ENCODE measurements at regions not wholly inside any gene's neighbourhood (a gene's known extent, or its start where the extent isn't known, plus 50 kb on each side); places are given as distances from the start of the nearest gene placed in this dataset.

- no peak for TF ChIP-seq CTCF (IDR thresholded peaks at IDR 0.05)
- no peak for TF ChIP-seq POLR2A (IDR thresholded peaks at IDR 0.05)
- intact Hi-C loops (cut with DNase I) = loop anchor here (10.0 kb wide), 1 partner anchor 160 kb away; no protein-coding TSS in a partner anchor
- H3K36me3 ChIP-seq = no peaks in the 10 kb centered on the region
Observed at GRCh38 chr21:38744861-38745260, 60.9 kb upstream of the ETS2 start.

GRCh38 chr21:38747810-38748209, 57.9 kb upstream of the ETS2 start:
- H3K36me3 ChIP-seq = no peaks in the 10 kb centered on the region
- no peak overlapping the region for H3K27ac ChIP-seq
- no peaks in the 10 kb centered on the region for H3K9me3 ChIP-seq
- H3K27me3 ChIP-seq = no peaks in the 10 kb centered on the region
- 78 to 83% methylated on average over 4 of the region's 4 CpGs for WGBS, 2 donors
- intact Hi-C loops (cut with DNase I) = loop anchor here (10.0 kb wide), 1 partner anchor 157 kb away; no protein-coding TSS in a partner anchor
- TF ChIP-seq POLR2A (IDR thresholded peaks at IDR 0.05) (no peak), CTCF (IDR thresholded peaks at IDR 0.05) (no peak)
- H3K4me3 ChIP-seq = no peak overlapping the region
- DNase-seq = no peak
- peaks cover 0 to 12% (median 8%) of the 10 kb centered on the region in 3 donors for H3K4me1 ChIP-seq

More at GRCh38 chr21:38744861-38745260, 60.9 kb upstream of the ETS2 start:
- no peak for DNase-seq
- WGBS, 2 donors = 72 to 100% methylated on average over 1 to 2 of the region's 2 CpGs
- Histone ChIP-seq H3K27ac (no peak overlapping the region), H3K4me3 (no peak overlapping the region), H3K9me3 (no peaks in the 10 kb centered on the region), H3K27me3 (no peaks in the 10 kb centered on the region), H3K4me1 (no peaks in the 10 kb centered on the region)

GRCh38 chr21:38751379-38752050, 54.2 kb upstream of the ETS2 start:
- 77 to 87% methylated on average over 17 to 22 of the region's 27 CpGs for WGBS, 2 donors
- peaks cover 13 to 49% (median 38%) of the 10 kb centered on the region in 3 donors for H3K4me1 ChIP-seq
- no peaks in the 10 kb centered on the region for H3K9me3 ChIP-seq
- peak overlapping the region; percentile 72 to 88 (median 84) for H3K27ac ChIP-seq
- H3K4me3 ChIP-seq = no peak overlapping the region
- DNase-seq = no peak
- H3K36me3 ChIP-seq = no peaks in the 10 kb centered on the region
- TF ChIP-seq POLR2A (IDR thresholded peaks at IDR 0.05) (no peak), CTCF (IDR thresholded peaks at IDR 0.05) (no peak)
- intact Hi-C loops (cut with DNase I) = no loop called here
- no peaks in the 10 kb centered on the region for H3K27me3 ChIP-seq

GRCh38 chr21:38752051-38752505, 53.7 kb upstream of the ETS2 start:
- peak overlapping the region; percentile 72 to 88 (median 84) for H3K27ac ChIP-seq
- H3K27me3 ChIP-seq = no peaks in the 10 kb centered on the region
- peaks cover 13 to 54% (median 38%) of the 10 kb centered on the region in 3 donors for H3K4me1 ChIP-seq
- intact Hi-C loops (cut with DNase I) = no loop called here
- no peaks in the 10 kb centered on the region for H3K36me3 ChIP-seq
- 78 to 90% methylated on average over 4 to 9 of the region's 11 CpGs for WGBS, 2 donors
- no peak overlapping the region for H3K4me3 ChIP-seq
- DNase-seq = no peak
- no peaks in the 10 kb centered on the region for H3K9me3 ChIP-seq
- no peak for TF ChIP-seq POLR2A (IDR thresholded peaks at IDR 0.05)
- TF ChIP-seq CTCF (IDR thresholded peaks at IDR 0.05) = no peak

GRCh38 chr21:38753114-38753513, 52.6 kb upstream of the ETS2 start:
- Histone ChIP-seq H3K36me3 (no peaks in the 10 kb centered on the region), H3K9me3 (no peaks in the 10 kb centered on the region), H3K27ac (peak overlapping the region; percentile 72 to 88 (median 84)), H3K27me3 (no peaks in the 10 kb centered on the region), H3K4me3 (no peak overlapping the region), H3K4me1 (peaks cover 13 to 56% (median 38%) of the 10 kb centered on the region in 3 donors)
- DNase-seq = no peak
- TF ChIP-seq CTCF (IDR thresholded peaks at IDR 0.05) (no peak), POLR2A (IDR thresholded peaks at IDR 0.05) (no peak)
- intact Hi-C loops (cut with DNase I) = no loop called here
- WGBS, 2 donors = 40 to 50% methylated on average over 3 of the region's 3 CpGs
